ENCODE measurements at regions not wholly inside any gene's neighbourhood (a gene's known extent, or its start where the extent isn't known, plus 50 kb on each side); places are given as distances from the start of the nearest gene placed in this dataset.

DNA sequence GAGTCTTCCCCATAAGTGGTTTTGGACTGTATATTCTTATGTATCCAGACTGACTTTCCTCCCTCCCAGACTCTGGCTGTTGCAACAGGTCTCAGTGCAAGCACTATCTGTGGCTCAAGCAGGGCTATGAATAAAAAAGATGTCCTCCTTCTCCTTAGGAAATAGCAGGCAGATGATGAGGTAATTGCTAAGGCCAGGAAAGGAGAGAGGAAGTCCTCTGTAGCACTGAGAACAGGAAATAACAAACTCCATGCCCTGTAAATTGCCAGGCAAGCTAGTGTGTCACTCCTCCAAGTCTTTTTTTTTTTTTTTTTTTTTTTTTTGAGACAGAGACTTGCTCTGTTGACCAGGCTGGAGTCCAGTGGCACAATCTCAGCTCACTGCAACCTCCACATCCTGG lies 900.1 kb downstream of the TYW1 start (continued):
- no peak for TF ChIP-seq ATF3 (IDR thresholded peaks at IDR 0.05; ENCODE audit: insufficient read depth, low read depth, low read length)
- no peak for TF ChIP-seq SP1 (IDR thresholded peaks at IDR 0.05; ENCODE audit: low read depth, low read length)
- no peak for TF ChIP-seq NRF1 (IDR thresholded peaks at IDR 0.05; ENCODE audit: low read depth, low read length)
- TF ChIP-seq KDM1A (IDR thresholded peaks at IDR 0.05; ENCODE audit: borderline replicate concordance, low read length): no peak
- TF ChIP-seq YY1 (IDR thresholded peaks at IDR 0.05; ENCODE audit: low read depth, low read length): no peak
- no peak for TF ChIP-seq TAF7 (optimal IDR thresholded peaks at IDR 0.05; ENCODE audit: borderline replicate concordance, low read depth, low read length)
- TF ChIP-seq SUZ12 (IDR thresholded peaks at IDR 0.05; ENCODE audit: low read length): no peak

Data from H1 (cell line).